ENCODE measurements at regions not wholly inside any gene's neighbourhood (a gene's known extent, or its start where the extent isn't known, plus 50 kb on each side); places are given as distances from the start of the nearest gene placed in this dataset.
"Not testable (repeated sequence)": the region's sequence is repeated elsewhere in the genome, so short reads cannot be mapped to it uniquely, and the experiment has no call there.

- not testable (repeated sequence) for TF ChIP-seq POLR2A, CTCF (IDR thresholded peaks at IDR 0.05)
Observed at GRCh38 chr15:30497275-30497674, 54.6 kb upstream of the GOLGA8Q start.

All from thyroid gland (tissue), 4 donors.